Vagina (tissue), 2 donors: ENCODE measurements at regions not wholly inside any gene's neighbourhood (a gene's known extent, or its start where the extent isn't known, plus 50 kb on each side); places are given as distances from the start of the nearest gene placed in this dataset.

Experiments
- POLR2AphosphoS5 ChIP-seq, 2 donors: sonication (generic); formaldehyde crosslinking; IDR thresholded peaks; one replicate each; pipeline ENCODE4 v1.9.0; 2017; ENCODE audit warnings: antibody characterized with exemption in 2 of 2, mild to moderate bottlenecking in 2 of 2, low read depth in 1 of 2; ENCODE audit not compliant: insufficient read depth in 1 of 2
- TF ChIP-seq, protein P1 (sequence below), 3 experiments: fragments of 450-650 bp in 2 of 3; fragments of 200-600 bp in 1 of 3; sonication (generic) in 1 of 3; IDR thresholded peaks; one replicate each; pipeline ENCODE4 v1.5.1; 2017 to 2019; ENCODE audit warnings: antibody characterized with exemption in 3 of 3, mild to moderate bottlenecking in 2 of 3, moderate library complexity in 2 of 3

DNA sequence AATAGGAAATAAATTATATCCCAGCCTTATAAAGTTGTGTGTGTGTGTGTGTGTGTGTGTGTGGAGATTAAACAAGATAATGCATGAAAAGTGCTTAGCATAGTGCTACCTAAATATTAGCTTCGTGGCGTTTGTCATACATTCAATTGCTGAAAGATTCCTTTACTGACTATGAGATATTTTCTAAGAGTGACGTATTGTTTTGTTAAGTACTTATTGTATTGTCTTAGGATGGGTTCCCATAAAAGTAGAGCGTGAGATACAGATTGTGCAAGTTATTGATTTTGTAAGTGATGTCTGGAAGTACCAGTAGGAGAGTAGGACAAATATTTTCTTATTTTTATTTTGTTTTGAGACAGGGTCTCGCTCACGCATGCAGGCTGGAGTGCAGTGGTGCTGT, 730.0 kb downstream of the CDH8 start:
- TF ChIP-seq, protein P1, sequence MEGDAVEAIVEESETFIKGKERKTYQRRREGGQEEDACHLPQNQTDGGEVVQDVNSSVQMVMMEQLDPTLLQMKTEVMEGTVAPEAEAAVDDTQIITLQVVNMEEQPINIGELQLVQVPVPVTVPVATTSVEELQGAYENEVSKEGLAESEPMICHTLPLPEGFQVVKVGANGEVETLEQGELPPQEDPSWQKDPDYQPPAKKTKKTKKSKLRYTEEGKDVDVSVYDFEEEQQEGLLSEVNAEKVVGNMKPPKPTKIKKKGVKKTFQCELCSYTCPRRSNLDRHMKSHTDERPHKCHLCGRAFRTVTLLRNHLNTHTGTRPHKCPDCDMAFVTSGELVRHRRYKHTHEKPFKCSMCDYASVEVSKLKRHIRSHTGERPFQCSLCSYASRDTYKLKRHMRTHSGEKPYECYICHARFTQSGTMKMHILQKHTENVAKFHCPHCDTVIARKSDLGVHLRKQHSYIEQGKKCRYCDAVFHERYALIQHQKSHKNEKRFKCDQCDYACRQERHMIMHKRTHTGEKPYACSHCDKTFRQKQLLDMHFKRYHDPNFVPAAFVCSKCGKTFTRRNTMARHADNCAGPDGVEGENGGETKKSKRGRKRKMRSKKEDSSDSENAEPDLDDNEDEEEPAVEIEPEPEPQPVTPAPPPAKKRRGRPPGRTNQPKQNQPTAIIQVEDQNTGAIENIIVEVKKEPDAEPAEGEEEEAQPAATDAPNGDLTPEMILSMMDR (IDR thresholded peaks at IDR 0.05), result no peak
- no peak for TF ChIP-seq POLR2AphosphoS5 (IDR thresholded peaks at IDR 0.05; ENCODE audit: insufficient read depth in 1 of 2, low read depth in 1 of 2)
